Body of pancreas (tissue), 4 donors: ENCODE measurements at regions not wholly inside any gene's neighbourhood (a gene's known extent, or its start where the extent isn't known, plus 50 kb on each side); places are given as distances from the start of the nearest gene placed in this dataset.

ENCODE experiments used
- CTCF ChIP-seq, 7 experiments: fragments of 450-650 bp in 4 of 7; fragments of 200-600 bp in 3 of 7; sonication (generic) in 3 of 7; IDR thresholded peaks; one replicate each; pipeline ENCODE4 v1.5.1; 2016 to 2019; ENCODE audit warnings: antibody characterized with exemption in 7 of 7
- POLR2A ChIP-seq, 3 donors: fragments of 450-650 bp; IDR thresholded peaks; one replicate each; pipeline ENCODE4 v1.6.1; 2016; ENCODE audit warnings: antibody characterized with exemption in 3 of 3, mild to moderate bottlenecking in 2 of 3

- no peak for TF ChIP-seq CTCF (IDR thresholded peaks at IDR 0.05)
- TF ChIP-seq POLR2A (IDR thresholded peaks at IDR 0.05) = no peak
These were observed 204.9 kb upstream of the PPP2R3A start for GRCh38 chr3:135760581-135760980.
